GM18511 (cell line): ENCODE measurements at regions not wholly inside any gene's neighbourhood (a gene's known extent, or its start where the extent isn't known, plus 50 kb on each side); places are given as distances from the start of the nearest gene placed in this dataset.

ENCODE experiments used
- ATAC-seq: cut with Tn5 transposase; IDR thresholded peaks from one replicate; pipeline ENCODE4 v1.9.1; 2021; ENCODE audit warnings: mild to moderate bottlenecking, moderate library complexity; ENCODE audit not compliant: unreplicated experiment

- ATAC-seq, result no peak
These were observed 225.1 kb downstream of the CMPK2 start for GRCh38 chr2:6640621-6641015.

GRCh38 chr2:6641956-6642355, 223.8 kb downstream of the CMPK2 start:
- ATAC-seq, result no peak

GRCh38 chr2:6644261-6644660, 221.4 kb downstream of the CMPK2 start:
- ATAC-seq, result no peak

- ATAC-seq, result no peak
These were observed 220.7 kb downstream of the CMPK2 start for GRCh38 chr2:6645004-6645403.

- ATAC-seq, result no peak
These were observed 220.0 kb downstream of the CMPK2 start for GRCh38 chr2:6645672-6646071.

- ATAC-seq, result no peak
These were observed 218.7 kb downstream of the CMPK2 start for GRCh38 chr2:6647046-6647445.

GRCh38 chr2:6648596-6649247, 217.0 kb downstream of the CMPK2 start:
- ATAC-seq, result no peak

GRCh38 chr2:6650311-6650710, 215.4 kb downstream of the CMPK2 start:
- ATAC-seq, result no peak

- ATAC-seq, result no peak
These were observed 213.5 kb downstream of the CMPK2 start for GRCh38 chr2:6652251-6652650.

- ATAC-seq, result no peak
These were observed 212.4 kb downstream of the CMPK2 start for GRCh38 chr2:6653281-6653750.

- ATAC-seq, result no peak
These were observed 211.4 kb downstream of the CMPK2 start for GRCh38 chr2:6654279-6654678.

- ATAC-seq, result no peak
These were observed 209.1 kb downstream of the CMPK2 start for GRCh38 chr2:6656633-6657032.

GRCh38 chr2:6657136-6657535, 208.6 kb downstream of the CMPK2 start:
- no peak for ATAC-seq

- ATAC-seq, result peak; percentile 99
These were observed 207.9 kb downstream of the CMPK2 start for GRCh38 chr2:6657855-6658254.

GRCh38 chr2:6664332-6665061, 201.2 kb downstream of the CMPK2 start:
- no peak for ATAC-seq

GRCh38 chr2:6665093-6666045, 200.3 kb downstream of the CMPK2 start:
- ATAC-seq, result no peak

- ATAC-seq, result no peak
These were observed 198.4 kb downstream of the CMPK2 start for GRCh38 chr2:6667326-6667725.

GRCh38 chr2:6671913-6672312, 193.8 kb downstream of the CMPK2 start:
- no peak for ATAC-seq

- no peak for ATAC-seq
These were observed 191.3 kb downstream of the CMPK2 start for GRCh38 chr2:6674381-6674780.

- ATAC-seq, result no peak
These were observed 189.9 kb downstream of the CMPK2 start for GRCh38 chr2:6675791-6676190.

- no peak for ATAC-seq
These were observed 189.5 kb downstream of the CMPK2 start for GRCh38 chr2:6676241-6676640.
